H1 (cell line): ENCODE measurements at regions not wholly inside any gene's neighbourhood (a gene's known extent, or its start where the extent isn't known, plus 50 kb on each side); places are given as distances from the start of the nearest gene placed in this dataset.

Experiments used
- CTCF ChIA-PET: fragments of 300-600 bp; sonication (Branson Sonifier 250); formaldehyde crosslinking; loops from one replicate; lab custom pipeline; 2021; ENCODE audit not compliant: partially characterized antibody; lab: Charles Lee
- POLR2A ChIA-PET: fragments of 300-600 bp; sonication (Branson Sonifier 250); formaldehyde crosslinking; loops from one replicate; lab custom pipeline; 2021; ENCODE audit warnings: inconsistent platforms; ENCODE audit not compliant: partially characterized antibody; lab: Charles Lee
- DNase-seq, 2 experiments: peaks; one replicate each; pipeline versions ENCODE4 v3.0.0 to v3.0.0-alpha.2; 2010 to 2022; ENCODE audit warnings: low spot score in 2 of 2, low read depth in 1 of 2, mixed read lengths in 1 of 2
- FAIRE-seq: peaks from 2 replicates; lab custom pipeline; 2011; peaks lifted over from hg19 to GRCh38; lab: Jason Lieb, UNC
- H2AFZ ChIP-seq: 2 replicates; pipeline ENCODE4 v1.8.1; 2012; ENCODE audit warnings: low read length, inconsistent platforms
- H2AK5ac ChIP-seq: 2 replicates; pipeline ENCODE4 v1.6.1; 2013; ENCODE audit warnings: low read depth, low read length
- H2BK120ac ChIP-seq: replicated peaks from 2 replicates; pipeline ENCODE3; 2013; ENCODE audit warnings: low read depth, low read length, inconsistent platforms
- H2BK12ac ChIP-seq: 2 replicates; pipeline ENCODE4 v1.6.1; 2013; ENCODE audit warnings: low read depth, low read length
- H2BK15ac ChIP-seq: 2 replicates; pipeline ENCODE4 v1.6.1; 2013; ENCODE audit warnings: low read length
- H2BK20ac ChIP-seq: 2 replicates; pipeline ENCODE4 v1.6.1; 2013; ENCODE audit warnings: low read length
- H2BK5ac ChIP-seq: 2 replicates; pipeline ENCODE4 v1.6.1; 2013; ENCODE audit warnings: low read depth, low read length
- H3K14ac ChIP-seq: 2 replicates; pipeline ENCODE4 v1.6.1; 2013; ENCODE audit warnings: inconsistent platforms; ENCODE audit not compliant: insufficient read length
- H3K18ac ChIP-seq: 2 replicates; pipeline ENCODE4 v1.6.1; 2013; ENCODE audit warnings: low read length; ENCODE audit errors: extremely low read depth
- H3K23ac ChIP-seq: 2 replicates; pipeline ENCODE4 v1.6.1; 2013; ENCODE audit warnings: inconsistent platforms; ENCODE audit not compliant: insufficient read length
- H3K23me2 ChIP-seq: 2 replicates; pipeline ENCODE4 v1.6.1; 2013; ENCODE audit warnings: low read depth, low read length
- H3K27ac ChIP-seq: 2 replicates; pipeline ENCODE4 v1.6.1; 2011; ENCODE audit warnings: low read depth, low read length, inconsistent platforms
- H3K27me3 ChIP-seq, 4 experiments: replicated peaks in 1 of 4; 1 replicate in 1 of 4; 2 replicates in 3 of 4; pipeline versions ENCODE4 v1.6.1 to v1.8.1; 2011 to 2013; ENCODE audit warnings: low read length in 3 of 4, mild to moderate bottlenecking in 3 of 4, inconsistent platforms in 2 of 4, mixed read lengths in 2 of 4, moderate library complexity in 1 of 4; ENCODE audit not compliant: control insufficient read depth in 3 of 4, insufficient read depth in 3 of 4; ENCODE audit errors: extremely low read depth in 1 of 4
- H3K36me3 ChIP-seq, 4 experiments: 2 replicates each; pipeline versions ENCODE4 v1.6.1 to v1.8.1; 2011 to 2013; ENCODE audit warnings: mild to moderate bottlenecking in 4 of 4, low read length in 3 of 4, moderate library complexity in 2 of 4, control low read depth in 1 of 4, inconsistent platforms in 1 of 4; ENCODE audit not compliant: insufficient read depth in 4 of 4, control insufficient read depth in 2 of 4
- H3K4ac ChIP-seq: replicated peaks from 2 replicates; pipeline ENCODE3; 2013; ENCODE audit warnings: low read length, low read depth, mixed read lengths, inconsistent platforms; ENCODE audit not compliant: insufficient read length
- H3K4me1 ChIP-seq, 4 experiments: replicated peaks in 1 of 4; 1 replicate in 1 of 4; 2 replicates in 3 of 4; pipeline versions ENCODE4 v1.6.1 to v1.8.1; 2011 to 2013; ENCODE audit warnings: low read length in 3 of 4, inconsistent platforms in 2 of 4, mixed read lengths in 1 of 4; ENCODE audit not compliant: insufficient read depth in 4 of 4, control insufficient read depth in 3 of 4
- H3K4me2 ChIP-seq, 2 experiments: 2 replicates each; pipeline versions ENCODE4 v1.6.1 to v1.8.1; 2011 to 2013; ENCODE audit warnings: low read depth in 2 of 2, low read length in 2 of 2, control low read depth in 1 of 2, inconsistent platforms in 1 of 2, mild to moderate bottlenecking in 1 of 2; ENCODE audit not compliant: insufficient read depth in 1 of 2
- H3K4me3 ChIP-seq, 4 experiments: fragments of 200-600, 300-600 bp in 1 of 4; sonication (generic), shearing (Covaris generic), sonication (Bioruptor Twin) in 1 of 4; 2 replicates each; pipeline versions ENCODE4 v1.5.1 to v1.8.1; 2011 to 2016; ENCODE audit warnings: low read length in 4 of 4, low read depth in 3 of 4, control low read depth in 2 of 4, inconsistent platforms in 2 of 4, mild to moderate bottlenecking in 2 of 4, mixed read lengths in 1 of 4, moderate library complexity in 1 of 4; ENCODE audit not compliant: insufficient read depth in 2 of 4; ENCODE audit errors: extremely low read depth in 1 of 4
- H3K56ac ChIP-seq: replicated peaks from 2 replicates; pipeline ENCODE3; 2013; ENCODE audit warnings: low read depth, mild to moderate bottlenecking, mixed read lengths, low read length, inconsistent platforms; ENCODE audit not compliant: insufficient read length
- H3K79me1 ChIP-seq: 2 replicates; pipeline ENCODE4 v1.6.1; 2013; ENCODE audit warnings: low read depth, low read length, control low read depth
- H3K79me2 ChIP-seq, 2 experiments: 2 replicates each; pipeline versions ENCODE4 v1.6.1 to v1.8.1; 2012 to 2013; ENCODE audit warnings: low read length in 2 of 2, mild to moderate bottlenecking in 2 of 2, inconsistent platforms in 1 of 2; ENCODE audit not compliant: insufficient read depth in 2 of 2, control insufficient read depth in 1 of 2
- H3K9ac ChIP-seq, 4 experiments: replicated peaks in 1 of 4; 1 replicate in 1 of 4; 2 replicates in 3 of 4; pipeline versions ENCODE4 v1.6.1 to v1.8.1; 2011 to 2013; ENCODE audit warnings: low read depth in 3 of 4, low read length in 3 of 4, control low read depth in 2 of 4, mild to moderate bottlenecking in 2 of 4, moderate library complexity in 2 of 4, inconsistent platforms in 1 of 4; ENCODE audit errors: extremely low read depth in 1 of 4
- H3K9me3 ChIP-seq, 2 experiments: 2 replicates each; pipeline versions ENCODE4 v1.6.1 to v1.8.1; 2012 to 2013; ENCODE audit warnings: mild to moderate bottlenecking in 2 of 2, moderate library complexity in 2 of 2, control low read depth in 1 of 2, inconsistent platforms in 1 of 2, low read depth in 1 of 2, low read length in 1 of 2, mixed read lengths in 1 of 2; ENCODE audit not compliant: insufficient read depth in 2 of 2
- H4K20me1 ChIP-seq, 2 experiments: replicated peaks in 1 of 2; 2 replicates each; pipeline versions ENCODE3 to v1.8.1; 2011 to 2013; ENCODE audit warnings: inconsistent platforms in 2 of 2, low read length in 2 of 2, mild to moderate bottlenecking in 1 of 2; ENCODE audit not compliant: insufficient read depth in 2 of 2, control insufficient read depth in 1 of 2
- H4K5ac ChIP-seq: 2 replicates; pipeline ENCODE4 v1.6.1; 2013; ENCODE audit warnings: low read length, low read depth, mixed read lengths, inconsistent platforms; ENCODE audit not compliant: insufficient read length
- H4K8ac ChIP-seq: 2 replicates; pipeline ENCODE4 v1.8.0; 2013; ENCODE audit warnings: mild to moderate bottlenecking, moderate library complexity, low read length, inconsistent platforms; ENCODE audit not compliant: insufficient read depth; ENCODE audit errors: extremely low read depth
- H4K91ac ChIP-seq: replicated peaks from 2 replicates; pipeline ENCODE3; 2013; ENCODE audit warnings: low read length, mixed read lengths, inconsistent platforms; ENCODE audit not compliant: insufficient read length
- CBX8 ChIP-seq: fragments of 300-800, 300-1000 bp; sonication (generic); IDR thresholded peaks from 2 replicates; pipeline ENCODE4 v1.7.1; 2016; ENCODE audit warnings: low read depth, low read length, borderline replicate concordance
- GABPA ChIP-seq: IDR thresholded peaks from 2 replicates; pipeline ENCODE4 v1.6.1; 2011; ENCODE audit warnings: mild to moderate bottlenecking, low read length, moderate library complexity, borderline replicate concordance; ENCODE audit not compliant: insufficient read depth
- GTF2F1 ChIP-seq: IDR thresholded peaks from 2 replicates; pipeline ENCODE4 v1.6.1; 2012; ENCODE audit warnings: low read depth, low read length, improper control_type of control experiment, borderline replicate concordance
- KDM1A ChIP-seq: fragments of 200-600, 300-600 bp; sonication (generic); IDR thresholded peaks from 2 replicates; pipeline ENCODE4 v1.7.1; 2016; ENCODE audit warnings: mild to moderate bottlenecking, low read length, borderline replicate concordance
- NRF1 ChIP-seq: IDR thresholded peaks from 2 replicates; pipeline ENCODE4 v1.6.1; 2011; ENCODE audit warnings: mild to moderate bottlenecking, low read depth, low read length, improper control_type of control experiment
- PHF8 ChIP-seq: fragments of 200-600 bp; sonication (generic); conservative IDR thresholded peaks from 2 replicates; pipeline ENCODE4 v1.7.1; 2012; ENCODE audit warnings: low read depth, mild to moderate bottlenecking, inconsistent platforms, low read length, moderate library complexity
- POLR2AphosphoS5 ChIP-seq: IDR thresholded peaks from 2 replicates; pipeline ENCODE4 v1.6.1; 2011; ENCODE audit warnings: low read depth, low read length
- RAD21 ChIP-seq, 2 experiments: IDR thresholded peaks in 1 of 2; conservative IDR thresholded peaks in 1 of 2; 2 replicates each; pipeline ENCODE4 v1.6.1; 2011; ENCODE audit warnings: low read depth in 2 of 2, low read length in 2 of 2, improper control_type of control experiment in 1 of 2, inconsistent platforms in 1 of 2, mild to moderate bottlenecking in 1 of 2, moderate library complexity in 1 of 2
- RXRA ChIP-seq: IDR thresholded peaks from 2 replicates; pipeline ENCODE4 v1.6.1; 2011; ENCODE audit warnings: low read depth, mild to moderate bottlenecking, low read length, moderate library complexity; ENCODE audit not compliant: insufficient read depth
- SP1 ChIP-seq: IDR thresholded peaks from 2 replicates; pipeline ENCODE4 v1.6.1; 2011; ENCODE audit warnings: low read depth, low read length
- SP2 ChIP-seq: IDR thresholded peaks from 2 replicates; pipeline ENCODE4 v1.6.1; 2012; ENCODE audit warnings: mild to moderate bottlenecking, low read length, inconsistent platforms
- TCF12 ChIP-seq: IDR thresholded peaks from 2 replicates; pipeline ENCODE4 v1.6.1; 2011; ENCODE audit warnings: low read depth, mild to moderate bottlenecking, low read length
- WGBS, 2 experiments: shearing (Covaris generic) in 1 of 2; methylation state at CpG; one replicate each; pipeline versions ENCODE4 v1.1.6 to v1.1.7; 2013 to 2015; ENCODE audit warnings: low lambda C conversion rate in 2 of 2, mixed read lengths in 2 of 2, inconsistent platforms in 1 of 2, low coverage in 1 of 2, missing lambda C conversion rate in 1 of 2; ENCODE audit not compliant: insufficient replicate concordance in 2 of 2, insufficient coverage in 1 of 2, insufficient read length in 1 of 2; ENCODE audit errors: extremely low coverage in 1 of 2, missing lambda C conversion rate in 1 of 2; 5-methylcytosine and 5-hydroxymethylcytosine counted together
- TF ChIP-seq, protein P1 (sequence below): IDR thresholded peaks from 2 replicates; pipeline ENCODE4 v1.6.1; 2012; ENCODE audit warnings: inconsistent platforms

DNA sequence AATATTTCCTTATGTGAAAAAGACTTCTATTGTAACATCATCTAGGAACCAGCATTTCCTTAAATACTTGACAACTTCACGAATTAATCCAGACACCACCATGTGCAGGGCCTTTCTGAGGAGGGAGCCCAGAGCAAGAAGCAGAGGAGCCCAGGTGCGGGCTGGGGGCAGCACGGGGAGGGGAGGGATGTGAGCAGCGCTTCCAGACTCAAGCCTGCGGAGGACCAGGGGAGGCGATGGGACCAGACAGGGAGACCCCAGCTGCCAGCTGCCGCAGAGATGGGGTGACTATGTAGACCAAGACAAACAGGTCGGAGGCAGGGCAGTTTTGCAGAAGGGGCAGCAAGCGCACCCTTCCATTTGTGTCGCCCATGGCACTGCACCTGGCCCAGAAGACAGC is 596.1 kb downstream of the IRX1 start:
- FAIRE-seq (no peak), DNase-seq (no peak)
- Histone ChIP-seq H3K4me1 (peaks cover 0 to 13% (median 2%) of the 10 kb centered on the region in 4 experiments; a peak in 4 of 7 replicates), H2BK15ac (no peak overlapping the region), H3K79me2 (no peaks in the 10 kb centered on the region), H3K27ac (no peak overlapping the region), H3K79me1 (no peaks in the 10 kb centered on the region), H2BK120ac (no peak overlapping the region), H3K4me3 (no peak overlapping the region), H3K56ac (no peak overlapping the region), H4K20me1 (no peaks in the 10 kb centered on the region), H2AFZ (0 out of 2 replicates have a peak overlapping the region, but pooled peaks have one; percentile 21), H4K8ac (peak overlapping the region; percentile 57; the same call in 1 of the 2 replicates), H3K36me3 (no peaks in the 10 kb centered on the region), H3K4ac (no peak overlapping the region), H2AK5ac (no peak overlapping the region), H2BK12ac (peak overlapping the region; percentile 40; the same call in 1 of the 2 replicates), H2BK5ac (no peak overlapping the region), H3K23ac (no peak overlapping the region), H3K27me3 (no peaks in the 10 kb centered on the region), H3K18ac (no peak overlapping the region), H3K4me2 (no peak overlapping the region), H3K14ac (no peak overlapping the region), H2BK20ac (no peak overlapping the region), H3K23me2 (no peaks in the 10 kb centered on the region), H3K9me3 (no peaks in the 10 kb centered on the region), H3K9ac (no peak overlapping the region), H4K91ac (no peak overlapping the region), H4K5ac (no peak overlapping the region)
- 93% methylated on average over 10 of the region's 10 CpGs; no CpG with 5 or more reads in 1 of the 2 experiments for WGBS, 2 experiments
- POLR2A ChIA-PET: no interaction called here
- CTCF ChIA-PET: interaction anchor here (0.6 kb wide), 1 partner anchor 104 kb away, joined by 4 read pairs; no protein-coding TSS in a partner anchor
- no peak for TF ChIP-seq RXRA
- no peak for TF ChIP-seq NRF1
- TF ChIP-seq POLR2AphosphoS5: no peak
- TF ChIP-seq, protein P1, sequence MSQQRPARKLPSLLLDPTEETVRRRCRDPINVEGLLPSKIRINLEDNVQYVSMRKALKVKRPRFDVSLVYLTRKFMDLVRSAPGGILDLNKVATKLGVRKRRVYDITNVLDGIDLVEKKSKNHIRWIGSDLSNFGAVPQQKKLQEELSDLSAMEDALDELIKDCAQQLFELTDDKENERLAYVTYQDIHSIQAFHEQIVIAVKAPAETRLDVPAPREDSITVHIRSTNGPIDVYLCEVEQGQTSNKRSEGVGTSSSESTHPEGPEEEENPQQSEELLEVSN: no peak
- TF ChIP-seq TCF12: no peak
- no peak for TF ChIP-seq KDM1A
- TF ChIP-seq CBX8: no peak
- TF ChIP-seq SP1: no peak
- no peak for TF ChIP-seq GABPA
- no peak for TF ChIP-seq GTF2F1
- TF ChIP-seq RAD21 (IDR thresholded peaks at IDR 0.05 in 1 of 2, conservative IDR thresholded peaks at IDR 0.05 in 1 of 2; ENCODE audit: low read depth in 2 of 2, low read length in 2 of 2): no peak
- TF ChIP-seq SP2: no peak
- no peak for TF ChIP-seq PHF8
